NB4 (cell line): ENCODE measurements at regions not wholly inside any gene's neighbourhood (a gene's known extent, or its start where the extent isn't known, plus 50 kb on each side); places are given as distances from the start of the nearest gene placed in this dataset.

Experiments used
- DNase-seq: peaks from one replicate; pipeline ENCODE4 v3.0.0; 2010; ENCODE audit warnings: low read depth
- H3K4me3 ChIP-seq: one replicate; pipeline ENCODE4 v1.5.1; 2011; ENCODE audit warnings: mild to moderate bottlenecking, low read depth, low read length, moderate library complexity
- CTCF ChIP-seq: IDR thresholded peaks from one replicate; pipeline ENCODE4 v1.5.1; 2012; ENCODE audit warnings: low read depth, low read length
- MAX ChIP-seq: IDR thresholded peaks from 2 replicates; pipeline ENCODE4 v1.6.1; 2011; ENCODE audit warnings: low read depth, low read length
- MYC ChIP-seq: IDR thresholded peaks from 2 replicates; pipeline ENCODE4 v1.6.1; 2011; ENCODE audit warnings: low read depth, low read length
- POLR2A ChIP-seq: IDR thresholded peaks from 2 replicates; pipeline ENCODE4 v1.6.1; 2011; ENCODE audit warnings: mild to moderate bottlenecking; ENCODE audit not compliant: insufficient read length; ENCODE audit errors: extremely low read depth

GRCh38 chr2:41989501-41990180 is 58.2 kb upstream of the PKDCC start:
- TF ChIP-seq MYC, result no peak
- no peak for TF ChIP-seq POLR2A
- TF ChIP-seq MAX, result no peak
- TF ChIP-seq CTCF, result no peak
- no peak overlapping the region for H3K4me3 ChIP-seq
- no peak for DNase-seq

GRCh38 chr2:41990245-41990644 is 57.6 kb upstream of the PKDCC start:
- no peak for DNase-seq
- no peak for TF ChIP-seq POLR2A
- TF ChIP-seq MYC, result no peak
- TF ChIP-seq MAX, result no peak
- no peak for TF ChIP-seq CTCF
- no peak overlapping the region for H3K4me3 ChIP-seq

GRCh38 chr2:41990688-41991087 is 57.1 kb upstream of the PKDCC start:
- DNase-seq, result no peak
- no peak for TF ChIP-seq MAX
- TF ChIP-seq CTCF, result no peak
- TF ChIP-seq POLR2A, result no peak
- TF ChIP-seq MYC, result no peak
- no peak overlapping the region for H3K4me3 ChIP-seq

- no peak for TF ChIP-seq CTCF
Observed at GRCh38 chr2:41992056-41992642, 55.7 kb upstream of the PKDCC start.

GRCh38 chr2:41992671-41993434 is 55.0 kb upstream of the PKDCC start:
- DNase-seq, result no peak
- TF ChIP-seq POLR2A, result no peak
- no peak for TF ChIP-seq MYC
- TF ChIP-seq MAX, result no peak
- TF ChIP-seq CTCF, result no peak

More at GRCh38 chr2:41992056-41992642, 55.7 kb upstream of the PKDCC start:
- DNase-seq, result no peak
- no peak overlapping the region for H3K4me3 ChIP-seq

More at GRCh38 chr2:41992671-41993434, 55.0 kb upstream of the PKDCC start:
- H3K4me3 ChIP-seq, result no peak overlapping the region
